Gastrocnemius medialis (tissue), 4 donors: ENCODE measurements at regions not wholly inside any gene's neighbourhood (a gene's known extent, or its start where the extent isn't known, plus 50 kb on each side); places are given as distances from the start of the nearest gene placed in this dataset.

Source experiments
- ATAC-seq, 2 donors: fragments of 150-250 bp; one replicate each; pipeline ENCODE4 v1.9.1; 2016
- DNase-seq, 2 donors: peaks; one replicate each; pipeline ENCODE4 v3.0.0-alpha.2; 2019
- H3K27ac ChIP-seq, 4 donors: fragments of 200-600 bp; sonication (generic); 1 replicate in 1 of 4; 2 replicates in 3 of 4; pipeline ENCODE4 v1.5.1; 2016 to 2018; ENCODE audit warnings: mild to moderate bottlenecking in 2 of 4, moderate library complexity in 1 of 4
- H3K27me3 ChIP-seq, 3 donors: fragments of 200-600 bp; sonication (generic) in 2 of 3; 1 replicate in 1 of 3; 2 replicates in 2 of 3; pipeline versions ENCODE4 v1.5.1 to v1.6.0; 2016 to 2019; ENCODE audit warnings: mild to moderate bottlenecking in 1 of 3, moderate library complexity in 1 of 3
- H3K36me3 ChIP-seq, 2 donors: fragments of 200-600 bp; sonication (generic) in 1 of 2; one replicate each; pipeline ENCODE4 v1.5.1; 2017 to 2018
- H3K4me1 ChIP-seq, 2 donors: fragments of 200-600 bp; sonication (generic) in 1 of 2; one replicate each; pipeline ENCODE4 v1.5.1; 2016 to 2017; ENCODE audit warnings: mild to moderate bottlenecking in 2 of 2
- H3K4me3 ChIP-seq, 4 donors: fragments of 200-600 bp; sonication (generic) in 3 of 4; 1 replicate in 1 of 4; 2 replicates in 3 of 4; pipeline ENCODE4 v1.5.1; 2016 to 2019; ENCODE audit warnings: mild to moderate bottlenecking in 2 of 4
- H3K9me3 ChIP-seq, 3 donors: fragments of 200-600 bp; sonication (generic) in 2 of 3; 1 replicate in 1 of 3; 2 replicates in 2 of 3; pipeline ENCODE4 v1.5.1; 2016 to 2019
- CTCF ChIP-seq, 5 experiments: fragments of 450-650 bp in 3 of 5; fragments of 200-600 bp in 2 of 5; sonication (generic) in 2 of 5; IDR thresholded peaks in 4 of 5; conservative IDR thresholded peaks in 1 of 5; 1 replicate in 4 of 5; 2 replicates in 1 of 5; pipeline ENCODE4 v1.5.1; 2016 to 2019; ENCODE audit warnings: antibody characterized with exemption in 5 of 5, mild to moderate bottlenecking in 3 of 5, moderate library complexity in 3 of 5
- POLR2A ChIP-seq, 2 donors: fragments of 450-650 bp; IDR thresholded peaks; one replicate each; pipeline ENCODE4 v1.6.1; 2017; ENCODE audit warnings: antibody characterized with exemption in 2 of 2, mild to moderate bottlenecking in 2 of 2, moderate library complexity in 2 of 2
- in situ Hi-C, 4 donors: fragments of 200-750 bp; cut with MboI; loops; one replicate each; pipeline versions ENCODE4 v1.15.0 to v1.8.0; 2017; ENCODE audit warnings: low sequenced_read_pairs in 4 of 4
- intact Hi-C: fragments of 100-400 bp; cut with DNase I; formaldehyde crosslinking; loops from one replicate; pipeline ENCODE4 v1.15.1; 2023; ENCODE audit warnings: low total_unique reads

DNA sequence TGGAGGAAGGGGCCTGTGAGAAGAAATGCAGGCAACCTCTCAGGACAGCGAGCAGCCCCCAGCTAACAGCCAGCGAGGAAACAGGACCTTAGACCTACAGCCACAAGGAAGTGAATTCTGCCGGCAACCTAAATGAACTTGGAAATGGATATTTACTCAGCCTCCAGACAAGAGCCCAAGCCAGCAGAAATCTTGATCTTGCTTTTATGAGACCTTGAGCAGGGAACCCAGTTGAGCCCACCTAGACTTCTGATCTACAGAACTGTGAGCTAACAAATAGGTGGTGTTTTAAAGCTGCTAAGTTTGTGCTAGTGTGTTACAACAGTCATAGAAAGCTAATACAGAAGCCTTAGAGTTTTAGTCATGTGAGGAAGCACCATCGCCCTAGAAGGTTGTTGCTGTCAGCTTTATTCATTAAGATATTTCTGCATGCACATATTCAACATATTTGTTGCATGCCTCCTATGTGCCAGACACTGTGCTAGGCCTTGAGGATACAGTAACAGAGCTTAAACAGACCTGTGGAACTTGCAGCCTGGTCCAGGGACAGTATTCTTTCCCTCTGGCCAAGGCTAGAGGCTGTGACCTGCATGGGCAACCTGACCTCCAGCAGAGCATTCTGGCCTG, 50.3 kb downstream of the NALF2 start:
- no peak overlapping the region for H3K27ac ChIP-seq
- in situ Hi-C loops (no loop called here), intact Hi-C loops (no loop called here)
- TF ChIP-seq CTCF (IDR thresholded peaks at IDR 0.05 in 4 of 5, conservative IDR thresholded peaks at IDR 0.05 in 1 of 5) (no peak), POLR2A (IDR thresholded peaks at IDR 0.05) (no peak)
- no peaks in the 10 kb centered on the region for H3K36me3 ChIP-seq
- ATAC-seq (no peak), DNase-seq (no peak)
- no peaks in the 10 kb centered on the region for H3K27me3 ChIP-seq
- no peaks in the 10 kb centered on the region for H3K9me3 ChIP-seq
- no peaks in the 10 kb centered on the region for H3K4me1 ChIP-seq
- H3K4me3 ChIP-seq, result no peak overlapping the region

DNA sequence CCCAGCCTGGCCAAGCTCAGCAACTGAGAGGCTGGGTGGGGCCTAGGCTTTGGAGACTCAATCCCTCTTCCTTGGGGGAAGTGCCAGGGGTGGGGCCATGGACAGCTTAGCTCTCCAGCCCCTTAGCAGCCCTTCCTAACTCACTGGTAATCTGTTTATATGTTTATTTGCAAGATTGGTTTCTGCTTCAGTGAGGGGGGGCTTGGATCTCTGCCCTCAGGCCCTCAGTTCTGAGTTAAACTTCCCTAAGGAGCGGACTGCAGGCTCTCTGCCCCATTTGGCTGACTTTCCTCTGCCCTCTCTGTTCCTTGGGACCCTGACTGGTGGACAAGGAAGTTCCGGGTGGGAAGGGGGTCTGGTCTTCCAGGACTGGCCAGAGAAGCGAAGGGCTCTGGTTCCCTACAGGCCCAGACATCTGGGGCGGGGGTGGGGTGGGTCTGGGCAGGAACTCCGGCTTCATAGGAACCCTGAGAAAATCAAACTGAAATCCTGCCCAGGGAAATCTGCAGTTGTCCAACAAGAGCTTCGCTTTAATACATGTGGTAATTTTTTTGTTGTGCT, 51.4 kb downstream of the NALF2 start:
- intact Hi-C loops, result no loop called here
- Histone ChIP-seq H3K4me1 (no peaks in the 10 kb centered on the region), H3K27me3 (no peaks in the 10 kb centered on the region), H3K36me3 (no peaks in the 10 kb centered on the region), H3K27ac (peak overlapping the region in 2 of 4 donors; percentile 13 to 24), H3K4me3 (no peak overlapping the region), H3K9me3 (no peaks in the 10 kb centered on the region)
- DNase-seq, result no peak
- no peak for ATAC-seq
- in situ Hi-C loops, result no loop called here
- TF ChIP-seq POLR2A (IDR thresholded peaks at IDR 0.05), result no peak
- no peak for TF ChIP-seq CTCF (IDR thresholded peaks at IDR 0.05 in 4 of 5, conservative IDR thresholded peaks at IDR 0.05 in 1 of 5)

- Histone ChIP-seq H3K27me3 (no peaks in the 10 kb centered on the region), H3K4me3 (no peak overlapping the region), H3K9me3 (no peaks in the 10 kb centered on the region), H3K4me1 (no peaks in the 10 kb centered on the region), H3K36me3 (no peaks in the 10 kb centered on the region), H3K27ac (peak overlapping the region in 1 of 4 donors; percentile 13)
- intact Hi-C loops, result no loop called here
- DNase-seq (peak in 1 of 2 donors; percentile 45), ATAC-seq (peak; percentile 56 to 87)
- in situ Hi-C loops, result no loop called here
- no peak for TF ChIP-seq CTCF (IDR thresholded peaks at IDR 0.05 in 4 of 5, conservative IDR thresholded peaks at IDR 0.05 in 1 of 5)
- TF ChIP-seq POLR2A (IDR thresholded peaks at IDR 0.05), result no peak
Measured at GRCh38 chrX:69556060-69557011, 52.2 kb downstream of the NALF2 start.

DNA sequence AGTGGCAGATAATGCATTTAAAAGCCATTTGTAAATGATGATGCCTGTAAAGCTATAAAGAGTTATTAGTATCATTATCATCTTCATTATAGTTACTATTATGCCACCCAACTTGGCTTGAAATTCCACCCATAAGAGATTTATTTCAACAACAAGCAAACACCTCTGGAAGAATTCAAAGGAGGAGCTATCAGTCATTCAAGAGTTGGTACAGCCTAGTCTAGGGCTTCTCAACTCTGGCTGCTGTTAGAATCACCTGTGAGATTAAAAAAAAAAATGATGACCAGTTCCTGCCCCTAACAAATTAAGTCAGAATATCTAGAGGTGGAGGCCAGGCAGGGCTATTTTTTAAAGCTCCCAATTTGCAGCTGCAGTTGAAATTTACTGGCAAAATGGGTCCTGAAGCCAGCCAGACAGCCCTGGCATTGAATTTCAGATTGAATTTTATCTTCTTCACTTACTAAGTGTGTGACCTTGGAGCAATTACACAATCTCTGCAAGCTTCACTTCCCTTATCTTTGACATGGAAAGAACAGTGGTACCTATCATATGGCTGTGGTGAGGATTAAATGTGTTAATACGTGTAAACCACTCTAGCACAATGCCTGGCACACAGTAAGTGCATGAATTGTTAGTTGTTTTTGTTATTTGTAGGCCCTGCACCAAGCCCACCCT, 52.9 kb upstream of the EDA start:
- intact Hi-C loops (no loop called here), in situ Hi-C loops (no loop called here)
- no peak for DNase-seq
- Histone ChIP-seq H3K4me3 (no peak overlapping the region), H3K9me3 (no peaks in the 10 kb centered on the region), H3K36me3 (no peaks in the 10 kb centered on the region), H3K4me1 (no peaks in the 10 kb centered on the region), H3K27me3 (peaks cover 0 to 2% (median 0%) of the 10 kb centered on the region in 3 donors), H3K27ac (no peak overlapping the region)
- no peak for TF ChIP-seq CTCF (IDR thresholded peaks at IDR 0.05 in 4 of 5, conservative IDR thresholded peaks at IDR 0.05 in 1 of 5)
- TF ChIP-seq POLR2A (IDR thresholded peaks at IDR 0.05), result no peak
- ATAC-seq, result no peak
